Fibroblast of lung (primary cell): ENCODE measurements at regions not wholly inside any gene's neighbourhood (a gene's known extent, or its start where the extent isn't known, plus 50 kb on each side); places are given as distances from the start of the nearest gene placed in this dataset.
"Not testable (repeated sequence)": the region's sequence is repeated elsewhere in the genome, so short reads cannot be mapped to it uniquely, and the experiment has no call there.

Experiments used
- DNase-seq, 2 donors: peaks; one replicate each; pipeline versions ENCODE4 v3.0.0 to v3.0.0-alpha.2; 2010; ENCODE audit warnings: low read depth in 2 of 2
- H2AFZ ChIP-seq: 2 replicates; pipeline ENCODE4 v1.5.1; 2012; ENCODE audit warnings: low read length, control low read depth, inconsistent platforms
- H3K27ac ChIP-seq: 2 replicates; pipeline ENCODE4 v1.5.1; 2011; ENCODE audit warnings: low read length, control low read depth; ENCODE audit not compliant: insufficient read depth
- H3K27me3 ChIP-seq: 2 replicates; pipeline ENCODE4 v1.5.1; 2011; ENCODE audit warnings: mild to moderate bottlenecking, low read length; ENCODE audit not compliant: control insufficient read depth, insufficient read depth
- H3K36me3 ChIP-seq: 2 replicates; pipeline ENCODE4 v1.5.1; 2011; ENCODE audit warnings: low read length; ENCODE audit not compliant: control insufficient read depth, insufficient read depth
- H3K4me1 ChIP-seq: 2 replicates; pipeline ENCODE4 v1.5.1; 2011; ENCODE audit warnings: low read length; ENCODE audit not compliant: control insufficient read depth, insufficient read depth; ENCODE audit errors: extremely low read depth
- H3K4me2 ChIP-seq: 2 replicates; pipeline ENCODE4 v1.5.1; 2011; ENCODE audit warnings: low read length, control low read depth; ENCODE audit not compliant: insufficient read depth; ENCODE audit errors: extremely low read depth
- H3K4me3 ChIP-seq, 4 experiments: fragments of 200-600 bp in 1 of 4; sonication (generic) in 1 of 4; replicated peaks in 1 of 4; 2 replicates each; pipeline ENCODE4 v1.5.1; 2011 to 2016; ENCODE audit warnings: low read length in 4 of 4, low read depth in 3 of 4, mild to moderate bottlenecking in 3 of 4, control low read depth in 2 of 4, inconsistent platforms in 1 of 4, mixed read lengths in 1 of 4; ENCODE audit not compliant: insufficient read depth in 1 of 4; ENCODE audit errors: control extremely low read depth in 1 of 4
- H3K79me2 ChIP-seq: 2 replicates; pipeline ENCODE4 v1.5.1; 2012; ENCODE audit warnings: mild to moderate bottlenecking, low read length, inconsistent platforms; ENCODE audit not compliant: control insufficient read depth, insufficient read depth
- H3K9ac ChIP-seq: 2 replicates; pipeline ENCODE4 v1.5.1; 2011; ENCODE audit warnings: mild to moderate bottlenecking, low read length, control low read depth; ENCODE audit not compliant: insufficient read depth
- H3K9me3 ChIP-seq: 2 replicates; pipeline ENCODE4 v1.5.1; 2012; ENCODE audit warnings: low read depth, low read length; ENCODE audit not compliant: control insufficient read depth, insufficient read depth
- H4K20me1 ChIP-seq: 2 replicates; pipeline ENCODE4 v1.5.1; 2011; ENCODE audit warnings: low read length; ENCODE audit not compliant: control insufficient read depth, insufficient read depth; ENCODE audit errors: extremely low read depth
- CTCF ChIP-seq, 2 donors: IDR thresholded peaks in 1 of 2; conservative IDR thresholded peaks in 1 of 2; 1 replicate in 1 of 2; 2 replicates in 1 of 2; pipeline ENCODE4 v1.5.1; 2011 to 2012; ENCODE audit warnings: low read length in 2 of 2, control low read depth in 1 of 2, inconsistent platforms in 1 of 2, low read depth in 1 of 2, mild to moderate bottlenecking in 1 of 2
- EZH2 ChIP-seq: IDR thresholded peaks from 2 replicates; pipeline ENCODE4 v1.5.1; 2012; ENCODE audit warnings: low read length, control low read depth, mild to moderate bottlenecking; ENCODE audit errors: missing control alignments

- no peak for DNase-seq
- H2AFZ ChIP-seq = no peak overlapping the region
- H3K9me3 ChIP-seq = no peaks in the 10 kb centered on the region
- no peaks in the 10 kb centered on the region for H3K79me2 ChIP-seq
- no peaks in the 10 kb centered on the region for H3K27me3 ChIP-seq
- H3K27ac ChIP-seq = no peak overlapping the region
- no peaks in the 10 kb centered on the region for H3K4me1 ChIP-seq
- H3K4me2 ChIP-seq = no peak overlapping the region
- no peak for TF ChIP-seq EZH2
- TF ChIP-seq CTCF (conservative IDR thresholded peaks at IDR 0.05 in 1 of 2, IDR thresholded peaks at IDR 0.05 in 1 of 2; ENCODE audit: low read depth in 1 of 2, low read length in 2 of 2) = no peak
- H3K36me3 ChIP-seq = no peaks in the 10 kb centered on the region
- H4K20me1 ChIP-seq = no peaks in the 10 kb centered on the region
- H3K9ac ChIP-seq = no peak overlapping the region
- H3K4me3 ChIP-seq = no peak overlapping the region
These were observed 111.8 kb upstream of the SLC35F1 start for GRCh38 chr6:117795234-117795633.

- not testable (repeated sequence) for H4K20me1 ChIP-seq, H3K79me2 ChIP-seq, H3K4me1 ChIP-seq, H3K4me3 ChIP-seq, H3K36me3 ChIP-seq, H3K9ac ChIP-seq, H3K27ac ChIP-seq, H3K27me3 ChIP-seq, DNase-seq, H3K4me2 ChIP-seq, H2AFZ ChIP-seq, H3K9me3 ChIP-seq
These were observed 108.2 kb upstream of the SLC35F1 start for GRCh38 chr6:117798819-117799218.

GRCh38 chr6:117810269-117810668 is 96.8 kb upstream of the SLC35F1 start:
- H3K27me3 ChIP-seq = no peaks in the 10 kb centered on the region
- DNase-seq = no peak
- H3K79me2 ChIP-seq = no peaks in the 10 kb centered on the region
- H4K20me1 ChIP-seq = no peaks in the 10 kb centered on the region
- H2AFZ ChIP-seq = no peak overlapping the region
- no peak overlapping the region for H3K4me3 ChIP-seq
- no peaks in the 10 kb centered on the region for H3K36me3 ChIP-seq
- H3K4me1 ChIP-seq = no peaks in the 10 kb centered on the region
- H3K9me3 ChIP-seq = no peaks in the 10 kb centered on the region
- no peak overlapping the region for H3K9ac ChIP-seq
- H3K4me2 ChIP-seq = no peak overlapping the region
- no peak for TF ChIP-seq EZH2
- TF ChIP-seq CTCF (conservative IDR thresholded peaks at IDR 0.05 in 1 of 2, IDR thresholded peaks at IDR 0.05 in 1 of 2; ENCODE audit: low read depth in 1 of 2, low read length in 2 of 2) = no peak
- no peak overlapping the region for H3K27ac ChIP-seq

- Histone ChIP-seq H3K27ac (no peak overlapping the region), H2AFZ (no peak overlapping the region), H3K4me2 (no peak overlapping the region), H3K4me1 (no peaks in the 10 kb centered on the region), H3K79me2 (no peaks in the 10 kb centered on the region), H3K27me3 (no peaks in the 10 kb centered on the region), H3K4me3 (no peak overlapping the region), H3K9me3 (no peaks in the 10 kb centered on the region), H3K9ac (no peak overlapping the region), H3K36me3 (no peaks in the 10 kb centered on the region), H4K20me1 (no peaks in the 10 kb centered on the region)
- no peak for TF ChIP-seq CTCF (conservative IDR thresholded peaks at IDR 0.05 in 1 of 2, IDR thresholded peaks at IDR 0.05 in 1 of 2; ENCODE audit: low read depth in 1 of 2, low read length in 2 of 2)
- no peak for TF ChIP-seq EZH2
- DNase-seq = no peak
These were observed 89.6 kb upstream of the SLC35F1 start for GRCh38 chr6:117817499-117817898.
